Lung (tissue), 11 donors: ENCODE measurements at regions not wholly inside any gene's neighbourhood (a gene's known extent, or its start where the extent isn't known, plus 50 kb on each side); places are given as distances from the start of the nearest gene placed in this dataset.

ENCODE experiments used
- ATAC-seq: fragments of 200-7000 bp; cut with Tn5 transposase; one replicate; pipeline ENCODE4 v1.9.1; 2020; ENCODE audit warnings: moderate number of reproducible peaks; ENCODE audit not compliant: insufficient read depth, low FRiP score
- DNase-seq, 3 donors: peaks; one replicate each; pipeline ENCODE4 v3.0.0-alpha.2; 2013 to 2017
- H3K27ac ChIP-seq, 2 donors: one replicate each; pipeline ENCODE4 v1.5.1; 2013; ENCODE audit warnings: mild to moderate bottlenecking in 2 of 2, moderate library complexity in 2 of 2, control low read depth in 1 of 2, inconsistent platforms in 1 of 2, low read depth in 1 of 2, low read length in 1 of 2
- H3K27me3 ChIP-seq, 3 donors: one replicate each; pipeline ENCODE4 v1.5.1; 2013; ENCODE audit warnings: low read length in 2 of 3; ENCODE audit not compliant: control insufficient read depth in 3 of 3, insufficient read depth in 3 of 3
- H3K36me3 ChIP-seq, 4 donors: one replicate each; pipeline ENCODE4 v1.5.1; 2013; ENCODE audit warnings: low read length in 4 of 4, mild to moderate bottlenecking in 1 of 4, moderate library complexity in 1 of 4; ENCODE audit not compliant: control insufficient read depth in 4 of 4, insufficient read depth in 4 of 4
- H3K4me1 ChIP-seq, 5 donors: one replicate each; pipeline ENCODE4 v1.5.1; 2013; ENCODE audit warnings: low read length in 5 of 5, mild to moderate bottlenecking in 2 of 5, moderate library complexity in 1 of 5; ENCODE audit not compliant: control insufficient read depth in 5 of 5, insufficient read depth in 5 of 5
- H3K4me3 ChIP-seq: one replicate; pipeline ENCODE4 v1.5.1; 2013; ENCODE audit warnings: mild to moderate bottlenecking, control low read depth, moderate library complexity
- H3K9ac ChIP-seq, 2 donors: one replicate each; pipeline ENCODE4 v1.5.1; 2013; ENCODE audit warnings: low read length in 2 of 2, control low read depth in 1 of 2; ENCODE audit not compliant: insufficient read depth in 1 of 2
- H3K9me3 ChIP-seq, 4 donors: one replicate each; pipeline ENCODE4 v1.5.1; 2013; ENCODE audit warnings: low read length in 3 of 4, mild to moderate bottlenecking in 1 of 4, moderate library complexity in 1 of 4; ENCODE audit not compliant: control insufficient read depth in 4 of 4, insufficient read depth in 3 of 4
- CTCF ChIP-seq: IDR thresholded peaks from 2 replicates; pipeline ENCODE4 v1.5.1; 2012; ENCODE audit warnings: mild to moderate bottlenecking; ENCODE audit errors: control extremely low read depth, extremely low read depth
- WGBS, 2 donors: extraction: QIAGEN DNeasy Blood & Tissue Kit; methylation state at CpG; one replicate each; pipeline ENCODE4 v1.1.7; 2013; 5-methylcytosine and 5-hydroxymethylcytosine counted together
- donor health status: control.
- donor health status: control.
- donor health status: Bipolar disorder and iron deficiency.
- donor health status: healthy.
- donor health status: DM: yes; HTN: yes; CAD: no.

DNA sequence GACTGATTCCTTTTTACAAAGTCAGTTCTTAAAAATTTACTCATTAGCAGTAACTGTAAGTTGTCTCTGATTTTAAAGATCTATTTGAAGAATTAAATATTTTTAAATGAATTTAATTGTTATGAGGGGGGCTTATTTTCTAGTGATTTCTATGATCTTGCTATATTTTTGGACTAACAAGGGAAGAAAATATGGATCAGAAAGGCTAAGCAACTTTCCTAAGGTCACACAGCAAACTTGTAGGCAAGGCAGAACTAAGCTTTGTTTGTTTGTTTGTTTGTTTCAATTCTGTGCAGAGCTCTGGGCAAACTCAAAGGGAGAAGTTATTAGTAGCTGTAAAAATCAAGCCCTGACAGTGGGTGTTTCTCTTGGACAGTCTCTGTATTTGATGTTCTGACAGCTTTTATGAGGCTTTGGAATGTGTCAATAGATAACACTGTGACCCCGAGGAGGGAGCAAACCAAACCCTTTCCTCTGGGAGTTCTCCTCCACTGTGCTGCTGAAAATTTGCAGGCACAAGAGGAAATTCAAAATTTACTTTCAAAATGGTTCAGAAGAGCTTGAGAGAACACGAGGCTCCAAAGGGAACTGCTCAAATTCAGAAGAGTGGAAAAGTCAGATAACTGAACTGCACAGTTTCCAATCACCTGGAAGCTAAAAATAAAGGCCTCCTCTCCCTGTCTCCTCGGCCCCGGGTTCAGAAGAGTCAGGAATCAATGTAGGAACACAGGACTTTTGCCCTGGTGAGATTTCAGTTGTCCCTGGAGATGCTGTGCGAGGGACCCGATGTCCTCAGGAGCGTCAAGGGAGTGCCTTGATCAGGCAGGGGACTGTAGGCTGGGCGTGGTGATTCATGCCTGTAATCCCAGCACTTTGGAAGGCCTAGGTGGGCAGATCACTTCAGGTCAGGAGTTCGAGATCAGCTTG is 325.7 kb downstream of the GATA3 start:
- 52 to 58% methylated on average over 9 of the region's 9 CpGs for WGBS, 2 donors
- Histone ChIP-seq H3K4me3 (no peak overlapping the region), H3K27me3 (peaks cover 0 to 27% (median 0%) of the 10 kb centered on the region in 3 donors), H3K9ac (no peak overlapping the region), H3K27ac (no peak overlapping the region), H3K36me3 (no peaks in the 10 kb centered on the region), H3K9me3 (no peaks in the 10 kb centered on the region), H3K4me1 (peaks cover 0 to 2% (median 0%) of the 10 kb centered on the region in 5 donors)
- DNase-seq = peak in 2 of 3 donors; percentile 3 to 7
- ATAC-seq = no peak
- TF ChIP-seq CTCF = no peak

DNA sequence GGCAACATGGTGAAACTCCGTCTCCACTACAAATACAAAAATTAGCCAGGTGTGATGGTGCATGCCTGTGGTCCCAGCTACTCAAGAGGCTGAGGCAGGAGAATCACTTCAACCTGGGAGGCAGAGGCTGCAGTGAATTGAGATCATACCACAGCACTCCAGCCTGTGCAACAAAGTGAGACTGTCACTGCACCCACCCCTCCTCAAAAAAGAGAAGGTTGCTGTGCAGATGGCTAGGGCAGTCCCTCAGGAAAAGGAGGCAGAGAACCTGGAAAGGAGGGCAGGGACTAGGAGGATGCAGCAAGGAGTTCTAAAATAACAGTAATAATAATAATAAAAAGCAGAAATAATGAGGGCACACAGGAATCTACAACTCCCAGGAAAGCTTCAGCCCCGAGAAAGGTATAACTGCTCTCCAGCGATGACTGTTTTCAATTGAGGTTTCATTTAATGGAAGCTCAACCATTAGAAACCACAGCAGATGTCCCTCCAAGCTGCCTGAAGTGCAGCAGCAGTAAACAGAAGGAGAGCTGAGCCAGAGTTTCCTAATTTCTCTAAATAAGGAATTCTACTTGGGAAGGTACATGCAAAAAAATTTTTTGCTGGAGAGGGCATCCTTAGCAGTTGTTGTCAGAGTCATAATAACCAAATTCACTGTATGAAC is 326.5 kb downstream of the GATA3 start:
- peaks cover 0 to 2% (median 0%) of the 10 kb centered on the region in 5 donors for H3K4me1 ChIP-seq
- H3K36me3 ChIP-seq = no peaks in the 10 kb centered on the region
- H3K9ac ChIP-seq = no peak overlapping the region
- 95% methylated on average over 3 of the region's 3 CpGs for WGBS, 2 donors
- no peak for TF ChIP-seq CTCF
- ATAC-seq (no peak), DNase-seq (no peak)
- H3K27ac ChIP-seq = no peak overlapping the region
- no peaks in the 10 kb centered on the region for H3K9me3 ChIP-seq
- H3K4me3 ChIP-seq = no peak overlapping the region
- H3K27me3 ChIP-seq = peaks cover 0 to 26% (median 0%) of the 10 kb centered on the region in 3 donors

GRCh38 chr10:8386781-8387180 is 332.3 kb downstream of the GATA3 start:
- Histone ChIP-seq H3K9me3 (no peaks in the 10 kb centered on the region), H3K27ac (no peak overlapping the region), H3K9ac (no peak overlapping the region), H3K4me1 (no peaks in the 10 kb centered on the region), H3K36me3 (no peaks in the 10 kb centered on the region), H3K27me3 (peaks cover 0 to 11% (median 0%) of the 10 kb centered on the region in 3 donors), H3K4me3 (no peak overlapping the region)
- WGBS, 2 donors = 94 to 96% methylated on average over 8 of the region's 8 CpGs
- no peak for TF ChIP-seq CTCF
- DNase-seq = no peak
- ATAC-seq = no peak
